GM19324 (cell line): ENCODE measurements at regions not wholly inside any gene's neighbourhood (a gene's known extent, or its start where the extent isn't known, plus 50 kb on each side); places are given as distances from the start of the nearest gene placed in this dataset.
"Not testable (repeated sequence)": the region's sequence is repeated elsewhere in the genome, so short reads cannot be mapped to it uniquely, and the experiment has no call there.

Source experiments
- ATAC-seq: cut with Tn5 transposase; IDR thresholded peaks from one replicate; pipeline ENCODE4 v1.9.1; 2021; ENCODE audit warnings: mild to moderate bottlenecking, moderate library complexity; ENCODE audit not compliant: unreplicated experiment, low FRiP score

DNA sequence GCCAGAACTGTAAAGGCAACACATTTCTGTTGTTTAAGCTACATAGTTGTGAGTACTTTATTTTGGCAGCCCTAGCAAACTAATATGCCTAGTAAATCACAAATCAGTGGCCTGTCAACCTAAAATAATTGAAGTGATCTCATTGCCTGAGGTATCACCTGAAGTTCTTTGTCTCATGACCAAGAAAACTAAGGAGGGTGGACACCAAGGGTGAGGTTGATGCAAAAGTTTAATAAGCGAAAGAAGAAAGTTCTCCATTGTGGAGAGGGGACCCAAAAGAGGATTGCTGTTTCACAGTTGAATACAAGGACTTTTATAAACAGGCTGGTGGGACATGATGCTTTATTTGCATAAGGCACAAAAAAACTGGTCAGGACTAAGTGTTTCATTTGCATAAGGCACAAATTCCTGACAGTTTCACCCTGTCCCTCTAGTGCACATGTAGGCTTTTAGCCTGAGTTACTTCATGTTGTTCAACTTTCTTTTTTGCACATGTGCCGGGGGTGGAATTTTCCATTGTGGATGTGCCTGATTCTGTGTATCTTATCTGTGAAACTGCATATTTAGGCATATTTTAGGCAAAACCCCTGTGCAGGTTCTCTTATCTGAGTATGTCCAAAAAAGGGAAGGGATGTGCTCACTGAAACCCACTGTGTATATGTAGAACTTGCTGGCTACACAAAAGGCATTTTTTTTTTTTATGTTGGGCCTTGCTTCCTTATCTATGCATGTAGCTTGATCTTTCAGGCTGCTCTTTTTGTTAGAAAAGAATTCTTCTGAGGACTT, 108.6 kb upstream of the RAI14 start:
- no peak for ATAC-seq

DNA sequence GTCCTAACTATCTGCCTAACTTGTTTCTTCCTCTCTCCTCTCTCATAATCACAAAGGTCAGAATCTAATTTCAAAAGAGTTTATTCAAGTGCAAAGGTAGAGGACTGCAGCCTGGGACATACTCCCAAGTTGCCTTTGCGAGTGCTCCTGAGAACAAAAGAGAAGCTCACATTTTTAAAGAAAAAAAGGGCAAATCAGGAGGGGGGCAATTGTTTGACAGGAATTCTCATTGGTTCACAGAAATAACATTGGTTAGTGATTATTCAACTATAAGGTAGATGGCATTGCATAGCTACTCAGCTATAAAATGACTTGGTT, 108.1 kb upstream of the RAI14 start:
- no peak for ATAC-seq

DNA sequence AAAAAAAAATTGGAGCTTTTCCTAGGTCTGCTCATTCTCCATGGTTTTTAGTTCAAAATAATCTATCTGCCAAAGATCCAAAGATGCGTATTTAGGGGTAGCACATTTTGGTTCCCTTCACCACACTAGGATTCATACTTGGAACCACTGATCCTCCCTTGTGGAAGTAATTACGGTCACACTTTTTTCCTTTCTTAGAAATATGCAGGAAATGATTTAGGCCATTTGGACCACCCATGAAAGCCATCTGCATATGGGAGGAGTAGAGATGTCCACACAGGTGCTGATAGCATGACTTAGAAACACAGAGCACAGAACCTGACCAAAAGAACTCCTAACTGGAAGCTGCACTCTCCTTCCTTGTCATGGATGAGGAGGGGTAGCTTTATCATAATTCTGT, 105.9 kb upstream of the RAI14 start:
- ATAC-seq, result no peak

DNA sequence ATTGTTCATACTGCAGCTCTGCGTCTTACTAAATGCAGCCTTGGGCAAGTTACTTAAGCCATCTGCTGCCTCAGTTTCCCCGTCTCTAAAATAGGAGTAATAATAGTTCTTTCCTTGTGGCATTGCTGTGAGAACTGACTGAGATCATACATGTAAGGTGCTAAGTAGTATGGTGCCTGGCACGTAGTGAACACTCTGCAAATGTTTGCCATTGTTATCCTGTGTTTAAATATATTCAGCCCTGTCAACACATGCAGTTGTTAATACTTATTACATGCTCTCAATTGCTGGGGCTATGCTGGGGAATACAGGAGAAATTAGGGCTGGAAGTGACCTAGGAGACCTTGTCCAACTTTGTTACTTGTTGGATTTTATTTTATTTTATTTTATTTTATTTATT, 105.2 kb upstream of the RAI14 start:
- ATAC-seq, result no peak

DNA sequence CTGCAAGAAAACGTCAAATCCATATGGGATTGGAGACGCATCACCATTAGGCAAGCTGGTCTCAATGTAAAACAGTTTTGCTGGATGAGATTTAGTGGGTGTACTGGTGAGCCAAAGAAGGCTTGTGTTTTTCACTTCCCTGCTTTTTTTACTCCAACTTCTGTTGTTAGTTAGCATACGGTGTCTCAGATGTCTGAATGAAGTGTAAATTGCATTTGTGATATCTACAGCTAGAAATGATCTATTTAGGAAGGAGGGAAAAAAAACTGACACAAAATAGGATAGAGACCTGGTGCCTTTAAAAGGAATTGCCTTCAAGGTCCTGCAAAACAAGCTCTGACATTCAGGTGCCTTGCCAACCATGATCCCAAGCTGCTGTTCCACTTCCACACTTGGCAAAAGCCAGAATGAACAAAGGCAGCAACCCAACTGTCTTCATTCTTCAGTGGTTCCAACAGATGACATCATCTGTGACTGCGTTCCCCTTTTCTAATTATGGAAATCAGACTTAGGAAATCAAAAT, 104.2 kb upstream of the RAI14 start:
- ATAC-seq, result no peak

DNA sequence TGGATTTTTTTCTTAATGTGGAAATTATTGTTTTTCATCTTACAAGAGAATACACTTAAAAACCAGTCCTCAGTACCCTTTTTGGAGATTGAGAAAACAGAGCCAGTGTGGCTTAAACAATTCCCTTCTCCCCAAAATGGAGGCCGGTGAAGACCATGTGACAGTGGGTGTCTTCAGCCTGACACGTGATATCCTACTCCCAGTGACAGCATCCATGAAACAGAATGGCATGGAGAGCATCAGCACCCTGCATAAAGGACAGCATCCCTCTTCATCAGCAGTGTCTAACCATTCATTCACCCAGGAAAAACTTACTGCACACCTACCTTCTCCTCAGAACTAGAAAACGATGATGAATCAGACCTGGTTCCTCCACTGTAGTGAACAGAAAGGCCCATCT, 103.4 kb upstream of the RAI14 start:
- ATAC-seq, result no peak

DNA sequence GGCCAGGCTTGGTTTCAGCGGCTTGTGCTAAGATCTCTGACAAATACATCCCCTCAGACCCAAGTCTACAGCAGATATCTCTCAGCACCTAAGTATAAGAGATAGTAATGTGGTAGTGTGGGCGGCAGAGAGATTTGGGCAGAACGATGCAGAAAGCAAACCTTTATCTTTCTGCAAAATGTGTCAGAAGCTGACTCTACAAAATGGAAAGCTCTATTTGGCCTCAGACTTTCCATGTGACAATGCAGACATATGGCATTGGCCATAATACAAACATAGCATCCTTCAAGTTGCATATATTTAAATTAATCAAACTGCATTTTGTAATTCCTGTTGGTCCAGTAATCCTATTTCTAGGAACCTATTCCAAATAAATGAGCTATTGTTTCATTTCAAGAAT, 102.5 kb upstream of the RAI14 start:
- no peak for ATAC-seq

DNA sequence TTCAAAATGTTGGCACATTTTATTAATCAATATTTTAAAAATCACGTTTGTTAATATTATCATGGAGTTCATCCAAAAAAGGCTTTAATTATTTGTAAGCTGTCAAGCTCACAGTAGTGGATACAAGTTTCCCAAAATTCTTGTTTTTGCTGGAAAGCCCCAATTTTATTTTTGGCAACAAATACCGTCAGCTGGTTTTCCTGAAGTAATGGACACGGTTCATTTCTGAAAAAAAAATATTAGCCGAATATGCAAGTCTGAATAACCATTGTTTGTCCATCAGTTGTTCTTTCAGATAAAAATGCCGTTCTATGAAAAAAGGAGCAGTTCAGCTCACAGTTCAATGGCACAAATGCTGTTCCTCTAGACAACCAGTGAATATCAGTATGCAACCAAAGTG, 101.5 kb upstream of the RAI14 start:
- ATAC-seq, result no peak

DNA sequence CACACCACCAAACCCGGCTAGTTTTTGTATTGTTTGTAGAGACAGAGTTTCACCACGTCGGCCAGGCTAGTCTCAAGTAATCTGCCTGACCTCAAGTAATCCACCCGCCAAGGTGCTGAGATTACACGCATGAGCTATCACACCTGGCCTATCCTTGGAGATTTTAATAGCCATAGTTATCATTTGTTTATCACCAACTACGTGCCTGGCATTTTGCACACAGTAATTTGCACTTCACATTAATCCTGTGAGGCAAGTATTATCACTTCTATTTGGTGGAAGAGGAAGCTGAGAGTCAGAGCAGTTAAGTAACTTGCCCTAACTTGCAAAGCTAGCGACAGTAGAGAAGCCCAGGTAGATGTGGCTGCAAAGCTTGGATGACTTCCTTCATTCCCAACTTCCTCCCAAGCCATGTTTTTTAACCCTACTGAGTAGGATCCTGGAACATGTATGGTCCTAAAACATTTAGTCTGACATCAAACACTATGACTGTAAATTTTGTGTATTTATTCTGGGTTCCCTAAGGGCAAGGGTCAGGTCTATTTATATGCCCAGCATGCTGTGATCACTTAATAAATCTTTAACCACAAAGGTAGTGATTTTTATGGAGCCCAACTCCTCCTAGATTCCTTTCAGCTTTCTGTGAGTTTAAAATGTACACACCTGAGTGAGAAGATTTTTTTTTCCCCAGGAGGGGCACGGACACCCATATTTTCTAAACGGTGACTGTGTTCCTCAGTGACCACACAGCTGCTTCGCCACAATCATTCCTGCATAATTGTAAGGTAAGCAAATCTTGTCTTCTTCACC, 100.2 kb upstream of the RAI14 start:
- ATAC-seq, result no peak

DNA sequence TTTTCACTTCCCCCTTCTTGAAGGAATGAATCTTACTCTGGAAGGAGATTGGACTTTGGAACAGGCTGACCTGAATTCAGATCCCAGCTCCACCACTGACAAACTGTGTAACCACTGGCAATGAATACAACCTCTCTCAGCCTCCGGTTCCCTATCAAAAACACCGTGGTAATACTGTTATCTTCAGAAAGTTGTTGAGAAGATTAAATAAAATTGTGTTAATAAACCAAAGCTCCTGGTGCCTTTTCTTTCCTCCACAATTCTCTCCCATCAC, 99.7 kb upstream of the RAI14 start:
- ATAC-seq, result no peak

DNA sequence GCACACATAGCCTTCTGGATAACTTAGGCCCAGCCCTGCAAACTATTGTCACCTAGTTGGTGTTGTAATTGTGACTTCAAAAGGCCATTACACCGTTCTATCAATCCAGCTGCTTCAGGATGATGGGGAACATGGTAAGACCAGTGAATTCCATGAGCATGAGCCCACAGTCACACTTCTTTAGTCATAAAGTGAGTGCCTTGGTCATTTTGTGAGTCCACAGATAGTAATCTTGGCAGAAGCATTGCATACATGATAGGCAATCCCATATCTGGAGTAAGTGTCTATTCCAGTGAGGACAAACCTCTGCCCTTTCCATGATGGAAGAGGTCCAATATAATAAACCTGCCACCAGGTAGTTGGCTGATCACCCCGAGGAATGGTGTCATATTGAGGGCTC, 94.5 kb upstream of the RAI14 start:
- ATAC-seq, result not testable (repeated sequence)

DNA sequence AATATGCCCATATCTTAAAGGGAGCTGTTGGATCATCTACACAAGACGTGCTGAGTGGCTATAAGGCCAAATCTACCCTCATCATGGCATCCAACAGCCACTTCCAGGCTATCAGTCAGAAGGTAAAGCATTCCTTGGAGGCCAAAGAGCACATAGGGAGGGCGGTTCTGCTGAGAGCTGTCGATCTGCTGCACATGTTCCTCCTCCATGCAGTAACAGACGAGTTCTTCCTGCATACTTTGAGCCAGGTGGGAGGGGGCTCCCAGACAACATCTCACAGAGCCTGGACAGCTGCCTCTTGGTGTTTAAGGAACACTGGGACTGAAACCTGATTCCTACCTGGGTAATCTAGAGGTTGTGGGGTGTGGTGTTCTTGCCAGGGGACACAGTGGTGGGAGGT, 93.3 kb upstream of the RAI14 start:
- no peak for ATAC-seq

DNA sequence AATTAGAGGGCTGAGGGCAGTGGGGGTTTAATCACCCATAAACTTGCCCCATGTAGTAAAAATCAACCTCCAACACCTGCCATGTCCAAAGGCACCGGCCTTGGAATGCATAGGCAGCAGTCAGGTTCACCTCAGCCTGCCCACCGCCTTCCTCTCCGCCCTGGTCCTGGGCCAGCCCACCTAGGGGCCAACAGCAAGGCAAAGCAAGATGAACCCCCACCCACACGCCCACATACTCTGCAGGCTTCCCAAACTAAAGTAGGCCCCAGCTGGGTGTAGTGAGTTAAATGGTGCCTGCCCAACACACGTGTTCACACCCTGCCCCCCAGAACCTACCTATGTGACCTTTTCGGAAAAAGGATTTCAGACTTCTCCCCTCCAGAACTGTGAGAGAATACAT, 92.9 kb upstream of the RAI14 start:
- ATAC-seq, result no peak

DNA sequence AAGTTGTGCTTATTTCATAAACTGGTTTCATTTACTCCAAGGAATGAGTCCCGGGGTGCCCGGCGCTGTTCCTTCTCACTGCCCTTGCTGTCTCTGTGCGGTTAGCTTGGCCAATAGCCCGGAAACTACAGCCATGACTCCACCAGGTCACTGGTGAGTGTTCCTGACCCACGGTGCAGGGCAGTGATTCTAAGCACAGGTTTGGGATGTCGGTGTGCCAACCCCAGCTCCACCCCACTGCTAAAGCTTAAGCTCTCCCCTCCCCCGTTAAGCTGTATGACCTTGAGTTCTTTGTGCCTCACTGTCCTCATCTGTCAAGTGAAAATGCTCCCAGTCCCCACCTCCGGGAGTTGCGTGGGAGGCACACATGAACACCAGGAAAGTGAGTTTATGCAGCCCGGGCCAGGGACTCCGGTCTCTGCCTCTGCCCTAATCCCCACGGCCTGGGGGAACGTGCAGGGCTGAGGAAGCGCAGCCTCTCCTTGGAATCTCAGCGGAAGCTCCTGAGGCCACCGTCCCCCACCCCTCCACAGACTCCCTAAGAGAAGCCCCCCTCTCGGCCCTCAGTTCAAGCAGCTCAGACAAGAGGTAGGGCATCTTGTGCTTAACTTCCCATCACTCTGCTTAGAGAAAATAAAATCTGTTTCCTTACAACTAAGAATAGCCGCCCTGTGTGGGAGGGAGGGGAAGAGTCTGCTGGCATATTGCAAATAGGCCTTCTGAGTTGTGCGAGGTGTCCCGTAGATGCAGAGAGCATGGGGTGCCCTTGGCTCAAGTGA, 92.0 kb upstream of the RAI14 start:
- ATAC-seq, result no peak

DNA sequence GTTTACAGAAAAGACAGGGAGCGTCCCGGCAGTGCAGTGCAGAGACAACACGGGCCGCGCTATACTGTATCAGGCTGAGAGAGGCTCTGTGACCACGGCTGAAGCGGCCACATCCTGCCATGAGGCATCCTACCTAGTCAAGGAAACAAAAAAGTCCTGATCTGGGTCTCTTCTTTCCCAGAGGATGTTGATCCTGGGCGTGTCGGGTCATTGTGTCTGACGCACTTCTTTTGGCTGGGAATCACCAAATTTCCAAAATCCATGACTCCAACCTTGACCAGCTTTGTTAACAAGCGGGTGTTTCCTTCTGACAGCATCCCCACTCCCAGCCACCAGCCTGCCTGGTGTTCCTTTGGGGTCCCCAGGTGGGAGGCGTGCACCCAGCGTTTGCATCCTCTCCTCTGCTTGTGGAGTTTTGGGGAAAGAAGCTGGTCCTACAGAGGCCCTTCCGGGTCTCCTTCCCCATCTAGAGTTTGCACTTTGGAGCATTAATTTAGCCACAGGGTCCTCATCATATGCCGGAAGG, 91.4 kb upstream of the RAI14 start:
- no peak for ATAC-seq

DNA sequence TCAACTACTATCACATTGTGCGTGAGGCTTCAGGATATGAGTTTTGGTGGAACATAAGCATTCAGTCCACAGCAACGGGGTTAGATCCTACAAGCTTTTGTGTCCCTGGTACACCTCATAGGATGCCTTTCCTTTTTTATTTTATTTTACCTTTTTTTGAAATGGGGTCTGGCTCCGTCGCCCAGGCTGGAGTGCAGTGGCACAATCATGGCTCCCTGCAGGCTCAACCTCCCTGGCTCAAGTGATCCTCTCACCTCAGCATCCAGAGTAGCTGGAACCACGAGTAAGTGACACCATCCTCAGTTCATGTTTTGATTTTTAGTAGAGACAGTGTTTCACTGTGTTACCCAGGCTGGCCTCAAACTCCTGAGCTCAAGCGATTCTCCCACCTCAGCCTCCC, 86.0 kb upstream of the RAI14 start:
- no peak for ATAC-seq

DNA sequence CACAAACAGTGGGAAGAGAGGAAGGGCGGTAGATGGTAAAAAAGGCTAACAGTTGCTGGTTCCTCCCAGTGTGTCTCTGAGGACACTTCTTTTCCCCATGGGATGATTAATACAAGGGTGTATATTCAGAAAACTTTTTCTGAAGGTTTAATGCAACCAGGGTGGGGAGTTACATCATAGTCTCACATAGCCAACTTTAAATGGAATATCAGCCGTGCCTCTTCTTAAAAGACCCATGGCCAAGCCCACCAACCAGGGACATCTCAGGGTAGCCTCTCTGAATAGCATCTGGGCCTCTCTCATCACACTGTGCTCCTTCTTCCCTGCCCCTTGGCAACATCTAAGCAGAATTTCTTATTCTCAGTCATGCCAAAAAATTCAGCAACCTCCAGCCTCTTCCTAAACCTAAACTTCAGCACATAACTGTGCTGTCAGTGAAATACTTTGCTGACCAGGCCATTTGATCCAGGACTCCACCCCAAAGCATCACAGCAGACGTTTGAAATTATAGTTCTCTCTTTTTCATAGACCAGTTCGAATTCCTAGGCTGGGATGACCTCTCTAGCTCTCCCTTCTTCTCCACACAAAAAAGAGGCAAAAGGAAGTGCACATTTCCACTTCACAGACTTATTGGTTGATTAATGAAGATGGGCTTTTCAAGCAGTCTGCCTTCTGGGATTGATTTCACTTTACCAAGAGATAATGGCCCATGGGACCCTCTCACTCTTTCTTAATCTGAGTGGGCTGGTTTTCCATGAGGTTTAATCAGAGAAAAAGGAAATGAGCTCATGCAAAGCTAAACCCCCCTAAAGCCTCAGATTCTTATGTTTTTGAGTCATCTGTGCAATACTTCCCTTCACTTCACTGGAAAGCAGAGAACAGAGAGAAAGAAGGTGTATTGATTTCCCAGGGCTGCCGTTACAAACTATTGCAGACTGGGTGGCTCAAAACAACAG, 85.1 kb upstream of the RAI14 start:
- ATAC-seq, result no peak

DNA sequence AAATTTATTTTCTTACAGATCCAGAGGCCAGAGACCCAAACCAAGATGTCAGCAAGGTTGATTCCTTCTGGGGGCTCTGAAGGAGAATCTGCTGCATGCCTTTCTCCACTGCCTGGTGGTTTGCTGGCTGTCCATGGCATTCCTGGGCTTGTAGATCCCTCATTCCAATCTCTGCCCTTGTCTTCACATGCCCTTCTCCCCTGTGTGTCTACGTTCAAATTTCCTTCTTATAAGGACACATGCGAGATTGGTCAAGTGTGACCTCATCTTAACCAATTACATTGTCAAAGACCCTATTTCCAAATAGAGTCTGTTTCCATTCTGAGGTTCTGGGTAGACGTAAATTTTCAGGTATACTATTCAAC, 84.5 kb upstream of the RAI14 start:
- ATAC-seq, result no peak

DNA sequence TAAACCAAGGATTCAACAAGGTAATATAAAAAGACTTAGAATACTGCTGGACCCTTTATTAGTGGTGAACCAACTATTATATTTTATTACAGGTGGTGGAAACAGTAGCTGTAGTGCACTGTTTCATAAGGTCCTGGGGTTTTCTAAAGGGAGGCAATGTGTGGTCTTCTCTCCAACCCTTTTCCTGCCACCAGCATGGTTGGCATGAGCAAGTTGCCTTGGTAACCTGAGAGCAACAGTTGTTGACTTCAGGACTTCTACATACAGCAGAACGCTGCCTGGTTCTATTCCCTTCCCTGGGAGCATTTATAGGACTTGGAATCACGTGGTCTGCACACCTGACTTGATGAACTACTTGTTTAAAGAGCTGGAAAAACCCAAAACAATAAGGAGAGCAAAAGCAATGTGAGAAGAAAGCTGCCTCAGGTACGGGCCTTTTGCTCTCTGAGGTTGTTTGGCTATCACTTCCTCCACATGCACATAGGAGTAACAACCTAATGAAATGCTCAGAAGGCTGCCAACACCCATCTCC, 81.1 kb upstream of the RAI14 start:
- no peak for ATAC-seq
